Mesenteric fat pad (tissue), 1 donor: ENCODE measurements at regions not wholly inside any gene's neighbourhood (a gene's known extent, or its start where the extent isn't known, plus 50 kb on each side); places are given as distances from the start of the nearest gene placed in this dataset.

Experiments
- DNase-seq: peaks from one replicate; pipeline ENCODE4 v3.0.0-alpha.2; 2020; ENCODE audit warnings: low spot score
- donor health status: DM: yes; HTN: yes; CAD: no.

DNA sequence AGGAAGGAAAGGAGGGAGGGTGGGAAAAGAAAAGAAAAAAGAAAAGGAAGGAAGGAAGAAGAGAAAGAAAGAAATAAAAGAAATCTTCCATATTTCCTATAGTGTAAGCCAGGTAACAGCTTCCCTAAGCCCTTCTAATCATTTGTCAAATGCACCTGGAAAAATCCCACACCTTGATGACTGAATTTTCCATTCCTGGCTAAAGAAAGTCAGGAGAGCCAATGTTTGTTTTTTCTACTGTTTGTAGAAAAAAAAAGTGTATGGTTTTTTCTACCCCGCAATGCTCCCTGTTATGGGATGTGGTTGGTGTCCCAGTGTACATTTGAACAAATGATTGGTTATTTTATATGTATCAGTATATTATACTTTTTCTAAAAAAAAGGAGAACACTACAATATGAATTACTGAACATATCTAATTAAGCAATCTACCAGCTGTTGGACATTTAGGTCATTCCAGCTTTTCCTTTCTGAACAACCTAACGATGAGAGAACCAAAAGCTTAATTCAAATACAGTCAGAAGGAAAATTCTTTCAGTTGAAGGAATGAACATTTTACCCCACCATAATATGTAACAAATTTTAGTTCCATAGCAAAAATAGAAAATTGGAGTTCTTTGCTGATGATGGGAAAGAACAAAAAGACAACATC, 355.0 kb downstream of the SETD4 start:
- DNase-seq: no peak

DNA sequence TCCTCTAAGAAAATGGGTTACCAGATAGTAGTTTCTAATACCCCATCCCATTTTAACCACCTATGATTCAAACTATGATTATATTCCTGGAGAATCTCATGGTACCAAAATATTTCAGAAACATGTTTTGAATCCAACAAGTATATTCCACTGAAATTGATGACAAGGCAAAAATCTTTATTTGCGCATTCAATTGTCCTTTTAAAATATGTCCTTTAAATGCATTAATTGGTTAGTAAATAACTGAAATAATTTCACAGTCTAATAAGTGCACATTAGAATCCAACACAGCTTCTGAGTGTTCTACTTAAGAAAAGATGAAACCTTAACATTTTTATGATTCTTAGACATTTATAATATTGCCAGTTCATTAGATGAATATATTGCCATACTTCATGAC, 356.6 kb downstream of the SETD4 start:
- no peak for DNase-seq

DNA sequence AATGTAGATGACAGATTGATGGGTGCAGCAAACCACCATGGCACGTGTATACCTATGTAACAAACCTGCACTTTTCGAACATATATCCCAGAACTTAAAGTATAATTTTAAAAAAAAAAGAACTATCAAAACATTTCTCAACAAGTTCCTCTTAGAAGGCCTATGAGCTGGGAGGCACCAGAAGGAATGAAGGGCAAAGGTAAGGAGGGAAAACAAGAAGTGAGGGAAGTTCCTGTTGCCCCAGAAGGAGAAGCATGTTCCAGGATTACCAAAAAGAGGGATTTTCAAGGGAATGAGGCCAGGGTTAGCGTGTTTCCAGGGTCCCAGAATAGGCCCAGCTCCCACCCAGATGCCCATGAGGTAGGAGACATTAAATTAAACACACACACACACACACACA, 361.0 kb downstream of the SETD4 start:
- DNase-seq: no peak

DNA sequence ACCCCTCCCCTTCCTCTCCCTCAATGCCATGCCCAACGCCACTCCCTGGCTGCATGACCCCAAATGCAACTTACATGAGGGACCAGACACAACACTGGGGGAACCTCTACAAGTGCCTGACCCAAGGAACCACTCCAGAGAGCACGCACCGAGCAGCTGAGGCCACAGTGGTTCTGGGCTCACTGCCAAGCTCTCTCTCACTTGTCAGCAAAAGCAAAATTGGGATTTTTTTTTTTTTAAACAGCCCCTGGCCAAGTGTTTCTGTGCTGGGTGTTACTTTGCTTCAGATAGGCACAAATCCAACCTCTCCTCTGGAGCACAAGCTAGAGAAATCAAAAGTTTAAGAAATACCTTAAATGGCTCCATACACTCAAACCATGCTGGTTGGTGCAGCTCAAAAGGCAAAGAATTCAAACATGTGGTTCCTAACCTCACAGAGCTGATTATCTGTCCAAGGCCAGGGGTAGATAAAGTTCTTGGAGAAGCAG, 363.0 kb downstream of the SETD4 start:
- no peak for DNase-seq

DNA sequence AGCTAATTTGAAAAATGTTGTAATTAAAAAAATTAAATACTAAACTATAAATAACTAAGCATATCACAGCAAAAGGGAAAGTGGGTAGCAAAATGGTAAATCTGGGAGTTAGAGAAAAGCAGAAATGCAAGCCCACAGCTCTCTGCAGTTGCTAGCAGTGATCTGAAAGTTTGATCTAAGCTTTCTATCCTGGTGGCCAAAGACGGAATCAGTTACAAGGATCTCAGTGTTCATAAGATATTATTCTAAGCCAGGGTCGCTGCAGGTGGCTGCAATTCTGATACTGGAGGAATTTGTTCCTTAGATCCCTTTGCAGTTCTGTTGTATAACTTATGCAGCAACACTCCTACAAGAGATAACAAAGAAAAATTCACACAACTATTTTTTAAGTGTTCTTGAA, 363.7 kb downstream of the SETD4 start:
- no peak for DNase-seq

DNA sequence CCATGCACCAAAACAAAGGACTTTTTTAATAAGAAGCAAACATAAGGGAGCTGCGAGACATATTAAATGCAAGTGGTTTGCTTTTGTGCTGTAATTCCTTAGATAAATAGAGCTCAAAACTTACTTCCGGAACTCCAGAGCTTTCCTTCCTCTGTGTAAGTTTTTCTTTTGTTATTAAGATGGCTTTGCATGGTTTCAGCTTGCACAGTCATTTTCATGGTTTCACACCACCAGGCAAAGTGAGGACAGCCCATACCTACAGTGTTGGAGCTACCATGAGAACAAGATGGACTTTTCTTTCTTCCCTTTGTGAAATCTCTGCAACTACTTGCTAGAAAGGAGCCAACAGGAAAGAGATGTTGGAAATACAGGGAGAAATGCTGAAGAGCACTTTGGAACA, 368.0 kb downstream of the SETD4 start:
- no peak for DNase-seq

DNA sequence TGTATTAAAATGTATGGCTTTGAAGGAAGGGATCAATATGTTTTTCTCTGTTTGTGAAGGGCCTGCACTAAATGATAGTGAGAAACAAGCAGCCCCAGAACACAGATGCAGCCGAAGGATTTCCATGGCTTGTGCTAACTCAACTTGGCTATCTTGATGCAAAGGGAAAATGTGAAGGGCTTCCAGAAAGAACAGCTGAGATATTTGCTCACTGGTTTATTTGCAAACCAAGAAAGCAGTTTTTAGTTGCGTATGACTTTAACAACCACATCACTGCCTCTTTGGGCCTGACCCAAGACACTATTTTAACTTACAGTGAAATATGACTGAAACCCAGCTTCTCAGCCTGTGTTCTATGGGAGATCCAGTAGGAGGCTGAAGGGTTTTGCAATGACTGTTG, 369.9 kb downstream of the SETD4 start:
- DNase-seq: no peak

DNA sequence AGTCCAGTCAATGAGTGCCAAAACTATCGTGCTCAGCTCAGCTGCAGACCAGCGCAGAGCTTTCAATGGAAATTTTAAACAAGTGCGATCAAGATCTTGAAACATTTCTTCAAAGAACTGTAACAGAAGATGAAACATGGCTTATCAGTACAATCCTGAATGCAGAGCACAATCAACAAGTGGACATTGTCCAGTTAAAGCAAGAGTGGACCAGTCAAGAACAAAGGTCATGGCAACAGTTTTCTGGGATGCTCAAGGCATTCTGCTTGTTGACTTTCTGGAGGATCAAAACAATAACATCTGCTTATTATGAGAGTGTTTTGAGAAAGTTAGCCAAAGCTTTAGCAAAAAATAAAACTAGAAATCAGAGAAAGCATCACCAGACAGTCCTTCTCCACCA, 374.2 kb downstream of the SETD4 start:
- DNase-seq: no peak

DNA sequence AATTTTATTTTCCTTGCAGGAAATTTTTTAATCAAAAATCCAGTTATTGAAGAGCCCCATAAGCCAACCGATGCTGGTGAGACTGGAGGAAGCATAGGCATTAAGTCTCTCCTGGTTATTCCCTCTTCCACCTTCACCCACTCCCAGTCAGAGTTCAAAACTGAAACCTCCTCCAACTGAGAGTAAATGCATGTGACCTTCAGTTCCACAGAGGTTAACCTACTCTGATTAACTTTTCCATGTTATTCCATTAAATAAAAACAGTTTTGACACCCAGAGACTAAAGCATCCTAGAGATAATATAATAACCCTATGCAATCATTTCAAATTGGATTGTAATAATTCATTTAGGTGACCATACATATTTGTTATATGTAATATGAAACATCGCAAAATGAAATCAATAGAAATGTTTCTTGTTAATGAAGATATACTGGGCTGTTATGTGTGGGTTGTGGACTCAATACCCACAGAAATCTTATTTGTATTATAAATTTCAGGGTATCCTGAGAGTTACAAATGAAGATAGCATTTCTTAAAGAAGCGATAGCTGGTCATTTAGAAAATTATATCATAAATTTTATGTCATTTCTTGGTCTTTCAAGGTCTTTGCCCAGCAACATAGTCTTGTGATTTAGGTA, 376.5 kb downstream of the SETD4 start:
- DNase-seq: no peak

DNA sequence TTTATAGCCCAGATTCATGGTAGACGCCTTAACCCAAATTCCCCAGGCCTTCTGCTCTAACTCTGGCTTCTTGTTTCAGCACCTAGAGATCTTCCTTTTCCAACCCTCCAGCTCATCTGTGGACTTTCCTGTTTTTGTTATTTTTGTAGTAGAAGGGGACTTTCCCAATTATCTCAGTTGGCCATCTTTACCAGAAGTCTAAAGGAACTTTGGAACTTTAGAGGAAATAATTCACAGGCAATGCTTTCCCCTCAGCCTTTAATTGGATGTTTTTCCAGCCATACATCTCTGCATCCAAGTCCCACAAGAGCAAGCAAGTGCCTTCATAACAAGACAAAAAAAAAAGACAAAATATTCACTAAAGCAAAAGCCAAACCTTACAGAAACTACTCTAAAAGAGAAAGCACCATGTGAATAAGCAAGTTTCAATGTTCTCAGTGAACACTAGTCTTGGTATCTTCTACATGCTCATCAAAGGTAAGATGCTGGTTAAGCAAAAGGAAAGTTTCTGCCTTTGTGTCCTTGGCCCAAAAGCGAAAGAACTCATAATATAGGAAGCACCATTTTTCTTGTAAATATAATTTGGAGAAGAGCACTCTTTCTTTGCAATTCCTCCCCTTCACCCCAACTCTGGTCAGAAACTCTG, 377.3 kb downstream of the SETD4 start:
- DNase-seq: no peak

DNA sequence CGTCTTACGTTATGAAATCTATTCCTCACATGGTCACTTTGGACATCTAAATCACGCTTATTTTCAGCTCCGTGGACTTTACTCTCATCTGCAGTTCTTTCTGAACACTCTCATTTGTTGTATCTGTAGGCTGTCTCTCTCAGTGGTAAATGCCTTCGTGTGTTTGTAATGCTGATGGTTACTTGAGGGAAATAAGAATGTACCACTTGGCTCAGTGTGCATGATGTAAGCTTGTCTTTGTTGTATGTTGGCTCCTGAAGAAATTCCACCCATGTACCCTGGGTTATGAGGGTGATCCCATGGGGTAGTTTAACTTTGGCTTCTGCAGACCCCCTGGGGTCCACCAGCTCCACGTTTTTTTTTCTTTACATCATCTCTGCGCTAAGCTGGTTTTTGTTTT, 378.4 kb downstream of the SETD4 start:
- DNase-seq: no peak

DNA sequence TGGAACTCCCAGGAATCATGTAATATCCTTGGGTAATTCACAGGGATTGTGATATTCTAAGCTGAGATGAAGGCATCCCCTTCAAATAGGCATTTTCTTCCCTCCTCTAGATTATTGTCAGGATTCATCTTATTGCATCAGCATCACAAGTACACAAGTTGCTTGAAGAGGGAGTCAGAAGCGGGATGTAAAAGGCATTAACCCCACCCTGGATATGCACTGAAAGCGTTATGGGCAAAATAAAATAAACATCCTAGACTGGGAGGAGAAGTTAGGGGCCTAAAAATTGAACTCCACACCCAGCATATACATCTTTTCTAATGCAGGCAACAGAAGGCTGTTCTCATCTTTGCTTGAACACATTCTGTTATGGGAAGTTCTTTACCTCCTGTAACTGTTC, 381.2 kb downstream of the SETD4 start:
- DNase-seq: no peak

DNA sequence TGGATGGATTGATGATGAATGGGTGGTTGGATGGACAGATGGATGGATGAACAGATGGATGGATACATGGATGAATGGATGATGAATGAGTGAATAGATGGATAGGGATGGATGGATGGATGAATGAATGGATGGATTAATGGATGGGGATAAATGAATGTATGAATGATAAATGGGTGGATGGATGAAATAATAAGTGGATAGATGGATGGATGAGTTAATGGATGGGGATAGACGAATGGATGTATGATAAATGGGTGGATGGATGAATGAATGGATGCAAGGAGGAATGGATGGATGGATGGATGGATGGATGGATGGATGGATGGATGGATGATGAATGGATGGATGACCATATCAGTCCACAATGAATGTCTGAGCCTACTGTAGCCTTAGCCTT, 381.9 kb downstream of the SETD4 start:
- no peak for DNase-seq

DNA sequence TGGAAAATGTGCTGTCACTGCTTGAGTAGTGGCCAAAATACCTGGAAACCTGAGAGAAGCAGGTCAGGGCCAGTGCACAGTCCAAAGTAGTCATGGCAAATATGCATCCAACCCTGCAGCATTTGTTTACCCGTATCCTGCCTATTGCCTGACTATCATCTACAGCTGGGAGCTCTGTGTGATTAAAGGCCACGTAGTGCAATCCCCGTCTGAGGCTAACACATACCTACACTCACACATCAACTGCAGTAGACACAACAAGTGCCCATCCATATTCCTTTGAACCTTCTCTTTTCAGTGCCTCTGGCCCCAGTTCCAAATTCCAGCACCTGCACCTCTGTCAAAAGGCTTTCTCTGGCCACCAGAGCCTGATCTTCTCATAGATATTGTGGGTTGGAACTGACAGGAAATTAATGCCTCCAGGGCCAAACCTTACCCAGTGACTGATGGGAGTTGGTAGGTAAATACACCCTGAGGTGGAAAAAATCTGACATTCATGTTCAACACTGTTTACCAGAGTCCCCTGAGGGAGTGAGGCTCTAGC, 383.0 kb downstream of the SETD4 start:
- DNase-seq: no peak

DNA sequence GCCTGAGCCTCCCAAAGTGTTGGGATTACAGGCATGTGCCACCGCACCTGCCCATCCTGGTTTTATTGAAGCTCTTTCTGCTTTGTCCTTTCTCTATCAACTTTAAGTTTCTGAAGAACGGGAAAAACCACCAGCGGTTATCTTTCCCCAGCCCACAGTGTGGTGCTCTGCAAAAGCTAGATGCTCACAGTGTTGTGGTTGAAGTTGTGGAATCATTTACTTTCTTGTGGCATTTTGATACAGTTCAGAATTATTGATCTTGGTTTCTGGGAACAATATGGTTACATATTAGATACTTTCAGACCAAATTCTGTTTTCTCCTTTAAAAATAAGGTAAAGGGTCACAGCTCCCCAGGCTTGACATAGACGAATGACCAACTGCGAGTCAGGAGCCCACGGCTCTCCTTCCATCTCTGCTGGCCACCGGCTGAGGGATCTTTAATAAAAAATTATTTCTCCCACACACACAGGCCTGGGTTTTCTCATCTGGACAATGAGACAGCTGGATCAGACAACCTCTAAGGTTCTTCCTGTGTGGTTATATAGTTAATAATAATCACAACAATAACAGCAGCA, 385.3 kb downstream of the SETD4 start:
- DNase-seq: no peak

DNA sequence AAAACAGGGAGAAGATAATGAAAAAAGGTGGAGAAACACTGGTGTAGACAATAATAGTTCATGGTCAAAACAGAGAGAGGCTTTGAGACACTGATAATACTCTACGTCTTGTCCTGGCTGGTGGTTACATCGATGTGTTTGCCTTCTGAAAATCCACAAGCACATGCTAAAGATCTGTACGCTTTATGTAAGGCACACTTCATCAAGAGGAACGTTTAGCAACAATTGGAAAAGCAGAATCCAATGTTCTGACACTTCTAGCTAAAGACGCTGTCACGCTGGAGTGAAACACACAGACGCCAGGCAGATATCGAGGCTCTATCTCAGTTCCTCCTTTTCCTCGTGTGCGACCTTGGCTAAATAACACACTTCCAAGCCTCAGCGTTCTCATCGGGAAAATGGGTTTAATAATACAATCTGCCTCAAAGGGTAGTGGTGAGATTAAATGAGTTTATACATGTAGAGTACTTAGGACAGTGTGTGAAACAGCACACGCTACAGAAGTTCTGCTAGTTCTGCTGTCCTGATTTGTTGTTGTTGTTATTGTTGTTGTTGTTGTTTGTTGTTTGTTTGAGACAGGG, 386.1 kb downstream of the SETD4 start:
- no peak for DNase-seq

DNA sequence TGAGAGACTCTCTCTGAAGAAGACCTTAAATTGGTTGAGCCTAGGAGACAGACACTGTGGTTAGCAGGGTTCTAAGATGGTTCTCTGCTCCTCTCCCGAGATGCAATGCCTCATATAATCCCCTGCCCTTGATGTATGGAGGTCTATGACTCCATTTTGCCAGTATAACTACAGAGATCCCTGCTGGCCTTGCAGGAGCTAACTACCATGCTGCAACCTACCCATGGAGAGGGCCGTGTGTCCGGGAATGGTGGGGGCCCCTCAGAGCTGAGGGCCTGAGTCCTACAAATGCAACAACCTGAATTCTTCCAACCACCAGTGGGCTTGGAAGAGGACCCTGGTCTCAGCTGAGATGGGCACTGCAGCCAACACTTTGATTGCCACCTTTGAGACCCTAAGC, 388.0 kb downstream of the SETD4 start:
- DNase-seq: no peak

DNA sequence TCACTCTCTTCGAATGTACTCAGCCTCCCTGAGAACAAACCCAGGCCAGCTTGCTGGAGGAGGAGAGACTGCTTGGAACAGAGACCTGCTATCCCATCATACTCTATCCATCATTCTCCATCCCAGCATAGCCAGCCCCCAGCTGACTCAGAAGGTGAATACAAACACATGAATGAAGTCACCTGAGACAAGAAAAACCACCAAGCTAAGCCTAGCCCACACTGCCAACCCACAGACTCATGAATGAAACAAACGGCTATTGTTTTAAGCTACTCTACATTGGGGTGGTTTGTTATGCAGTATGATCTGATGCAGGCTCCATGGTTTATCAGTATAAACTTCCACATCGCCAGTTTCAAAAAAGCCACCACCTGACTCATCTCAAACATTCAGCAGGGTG, 395.6 kb downstream of the SETD4 start:
- no peak for DNase-seq

DNA sequence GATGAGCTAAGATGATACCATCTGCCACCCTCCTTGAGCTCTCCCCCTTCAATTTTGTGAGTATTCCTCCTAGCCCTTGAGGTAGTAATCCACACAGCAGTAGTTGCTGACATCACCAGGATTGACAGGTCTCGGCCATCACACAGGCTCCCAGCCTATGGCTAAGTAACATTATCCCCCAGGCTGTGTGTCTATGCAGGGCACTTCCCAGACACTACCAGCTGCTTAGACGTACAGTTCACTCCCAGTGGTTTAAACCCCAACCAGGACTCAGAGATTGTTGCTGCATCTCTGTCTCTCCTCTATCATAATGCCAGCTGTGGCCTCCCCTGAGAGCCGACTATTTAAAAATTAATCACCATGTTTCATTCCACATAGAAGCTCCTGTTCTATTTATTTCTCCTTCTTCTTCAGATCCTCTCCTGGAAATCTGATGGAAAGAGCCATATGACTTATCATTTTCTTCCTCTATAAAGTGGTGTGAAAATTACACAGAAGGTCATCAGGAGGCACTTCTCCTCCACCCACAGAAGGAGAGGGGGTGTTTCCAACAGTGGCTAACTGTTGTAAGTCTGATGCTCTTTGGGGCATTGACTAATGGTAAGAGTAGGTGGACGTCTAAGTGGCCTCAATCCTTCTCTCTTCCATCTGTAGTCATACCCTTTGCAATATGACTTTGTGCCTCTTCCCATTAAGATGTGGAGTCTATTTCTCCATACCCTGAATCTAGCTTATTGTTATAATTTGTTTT, 396.3 kb downstream of the SETD4 start:
- no peak for DNase-seq

DNA sequence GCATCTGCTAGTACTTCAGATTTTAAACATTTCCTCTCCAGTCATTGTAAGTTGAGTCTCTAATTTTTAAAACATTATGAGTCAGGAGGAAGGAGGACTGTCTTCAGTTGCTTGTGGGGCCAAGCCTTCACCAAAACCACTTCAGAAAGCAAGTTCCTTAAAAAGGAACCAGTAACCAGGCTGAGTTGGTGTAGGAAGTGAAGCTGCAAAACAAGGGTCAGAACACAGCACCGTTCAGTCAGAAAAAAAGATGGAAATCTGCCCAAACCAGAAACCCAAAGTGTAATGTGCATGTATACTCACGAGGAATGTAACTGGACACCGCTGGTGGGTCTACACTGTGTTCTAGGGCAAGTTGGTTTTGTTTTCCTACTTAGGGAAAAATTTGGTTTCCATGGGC, 402.1 kb downstream of the SETD4 start:
- DNase-seq: no peak

DNA sequence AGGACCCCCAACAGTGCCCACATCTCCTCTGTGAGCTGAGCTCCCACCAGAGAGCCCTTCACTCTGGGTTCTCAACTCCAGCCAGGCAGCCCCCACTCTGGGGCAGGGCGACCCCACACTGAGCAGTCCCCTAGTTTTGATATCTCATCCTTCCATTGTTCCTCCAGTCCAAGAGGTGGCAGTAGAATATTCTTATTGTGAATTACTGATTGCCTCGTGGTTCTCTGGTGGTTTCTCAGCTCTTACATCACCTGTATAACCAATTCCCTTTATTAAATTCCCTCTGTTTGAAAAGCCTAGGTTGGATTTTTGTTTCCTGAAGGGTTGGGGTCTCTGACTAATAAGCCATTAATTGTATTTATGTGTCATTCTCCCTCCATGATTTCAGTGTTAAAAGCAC, 407.5 kb downstream of the SETD4 start:
- no peak for DNase-seq
